GM12891 (cell line): ENCODE measurements at regions not wholly inside any gene's neighbourhood (a gene's known extent, or its start where the extent isn't known, plus 50 kb on each side); places are given as distances from the start of the nearest gene placed in this dataset.

Source experiments
- POLR2A ChIP-seq: IDR thresholded peaks from 2 replicates; pipeline ENCODE4 v1.6.1; 2011; ENCODE audit warnings: low read depth, low read length, control low read depth
- POLR2AphosphoS5 ChIP-seq: IDR thresholded peaks from 2 replicates; pipeline ENCODE4 v1.6.1; 2011; ENCODE audit warnings: low read depth, low read length, control low read depth
- POU2F2 ChIP-seq: IDR thresholded peaks from 2 replicates; pipeline ENCODE4 v1.6.1; 2011; ENCODE audit warnings: low read depth, mild to moderate bottlenecking, control low read depth, low read length, moderate library complexity

- TF ChIP-seq POLR2A (no peak), POU2F2 (no peak), POLR2AphosphoS5 (no peak)
Measured at GRCh38 chr11:25776238-25776637, 555.7 kb upstream of the ANO3 start.
